Nephron (organoid): ENCODE measurements at regions not wholly inside any gene's neighbourhood (a gene's known extent, or its start where the extent isn't known, plus 50 kb on each side); places are given as distances from the start of the nearest gene placed in this dataset.

Source experiments
- H3K27ac Mint-ChIP-seq, 3 experiments: 2 replicates each; pipeline ENCODE4 v1.8.0; 2020; ENCODE audit warnings: mixed read lengths in 3 of 3, mild to moderate bottlenecking in 2 of 3, moderate library complexity in 1 of 3
- H3K27me3 Mint-ChIP-seq: 2 replicates; pipeline ENCODE4 v1.8.0; 2021; ENCODE audit warnings: low read depth, mild to moderate bottlenecking, moderate library complexity, mixed read lengths
- H3K36me3 Mint-ChIP-seq: 2 replicates; pipeline ENCODE4 v1.8.0; 2020; ENCODE audit warnings: low read depth, mixed read lengths
- H3K4me1 Mint-ChIP-seq: 2 replicates; pipeline ENCODE4 v1.8.0; 2020; ENCODE audit warnings: mixed read lengths
- H3K4me3 Mint-ChIP-seq, 3 experiments: 2 replicates each; pipeline ENCODE4 v1.8.0; 2020; ENCODE audit warnings: mild to moderate bottlenecking in 3 of 3, mixed read lengths in 3 of 3, moderate library complexity in 2 of 3
- H3K9me3 Mint-ChIP-seq: 2 replicates; pipeline ENCODE4 v1.8.0; 2020; ENCODE audit warnings: mixed read lengths
- TF ChIP-seq, protein P1 (sequence below), 3 experiments: fragments of 200-600 bp; sonication (generic); IDR thresholded peaks; one replicate each; pipeline ENCODE4 v1.5.0; 2021; ENCODE audit warnings: antibody characterized with exemption in 3 of 3; ENCODE audit not compliant: unreplicated experiment in 3 of 3

DNA sequence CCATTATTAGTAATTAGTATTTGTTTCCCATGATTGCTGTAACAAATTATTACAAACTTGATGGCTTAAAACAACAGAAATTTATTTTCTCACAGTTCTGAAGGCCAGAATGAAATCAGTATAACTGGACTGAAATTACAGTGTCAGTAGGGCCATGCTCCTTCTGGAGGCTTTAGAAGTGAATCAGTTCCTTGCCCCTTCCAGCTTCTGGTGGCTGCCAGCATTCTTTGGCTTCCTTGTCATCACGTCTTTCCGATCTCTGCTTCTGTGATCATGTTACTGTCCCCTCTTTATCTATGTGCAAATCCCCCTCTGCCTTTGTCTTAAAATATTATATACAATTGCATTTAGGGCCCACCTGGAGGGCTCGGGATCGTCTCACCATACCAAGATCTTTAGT is 92.0 kb downstream of the FOXB1 start:
- Mint-ChIP-seq H3K9me3 (peaks cover 14% of the 10 kb centered on the region), H3K4me1 (no peaks in the 10 kb centered on the region), H3K36me3 (no peaks in the 10 kb centered on the region), H3K27me3 (peaks cover 33% of the 10 kb centered on the region), H3K27ac (no peak overlapping the region), H3K4me3 (no peak overlapping the region)
- TF ChIP-seq, protein P1, sequence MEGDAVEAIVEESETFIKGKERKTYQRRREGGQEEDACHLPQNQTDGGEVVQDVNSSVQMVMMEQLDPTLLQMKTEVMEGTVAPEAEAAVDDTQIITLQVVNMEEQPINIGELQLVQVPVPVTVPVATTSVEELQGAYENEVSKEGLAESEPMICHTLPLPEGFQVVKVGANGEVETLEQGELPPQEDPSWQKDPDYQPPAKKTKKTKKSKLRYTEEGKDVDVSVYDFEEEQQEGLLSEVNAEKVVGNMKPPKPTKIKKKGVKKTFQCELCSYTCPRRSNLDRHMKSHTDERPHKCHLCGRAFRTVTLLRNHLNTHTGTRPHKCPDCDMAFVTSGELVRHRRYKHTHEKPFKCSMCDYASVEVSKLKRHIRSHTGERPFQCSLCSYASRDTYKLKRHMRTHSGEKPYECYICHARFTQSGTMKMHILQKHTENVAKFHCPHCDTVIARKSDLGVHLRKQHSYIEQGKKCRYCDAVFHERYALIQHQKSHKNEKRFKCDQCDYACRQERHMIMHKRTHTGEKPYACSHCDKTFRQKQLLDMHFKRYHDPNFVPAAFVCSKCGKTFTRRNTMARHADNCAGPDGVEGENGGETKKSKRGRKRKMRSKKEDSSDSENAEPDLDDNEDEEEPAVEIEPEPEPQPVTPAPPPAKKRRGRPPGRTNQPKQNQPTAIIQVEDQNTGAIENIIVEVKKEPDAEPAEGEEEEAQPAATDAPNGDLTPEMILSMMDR (IDR thresholded peaks at IDR 0.05; ENCODE audit: unreplicated experiment in 3 of 3): no peak

DNA sequence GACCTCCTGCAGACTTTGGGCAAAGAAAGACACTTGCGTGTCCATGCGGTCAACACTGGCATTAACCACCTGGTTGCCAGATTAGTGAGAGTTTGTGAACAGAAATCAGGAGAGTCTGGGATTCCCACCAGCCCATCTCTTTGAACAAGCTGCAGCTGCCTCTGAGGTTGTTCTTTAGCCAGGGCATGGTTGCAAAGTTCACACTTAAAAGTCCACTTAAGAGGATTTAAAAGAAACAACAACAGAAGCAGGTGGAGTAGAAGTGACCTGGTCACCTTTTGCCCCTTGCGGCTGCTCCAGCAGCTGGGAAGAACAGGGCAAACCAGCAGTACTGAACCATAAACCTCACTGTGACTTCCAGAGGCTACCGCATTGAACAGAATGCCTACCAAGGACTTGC is 97.3 kb downstream of the FOXB1 start:
- H3K9me3 Mint-ChIP-seq: peaks cover 11% of the 10 kb centered on the region
- TF ChIP-seq, protein P1 (IDR thresholded peaks at IDR 0.05; ENCODE audit: unreplicated experiment in 3 of 3): no peak
- H3K4me1 Mint-ChIP-seq: no peaks in the 10 kb centered on the region
- peaks cover 13% of the 10 kb centered on the region for H3K27me3 Mint-ChIP-seq
- H3K36me3 Mint-ChIP-seq: no peaks in the 10 kb centered on the region
- H3K27ac Mint-ChIP-seq: no peak overlapping the region
- no peak overlapping the region for H3K4me3 Mint-ChIP-seq

DNA sequence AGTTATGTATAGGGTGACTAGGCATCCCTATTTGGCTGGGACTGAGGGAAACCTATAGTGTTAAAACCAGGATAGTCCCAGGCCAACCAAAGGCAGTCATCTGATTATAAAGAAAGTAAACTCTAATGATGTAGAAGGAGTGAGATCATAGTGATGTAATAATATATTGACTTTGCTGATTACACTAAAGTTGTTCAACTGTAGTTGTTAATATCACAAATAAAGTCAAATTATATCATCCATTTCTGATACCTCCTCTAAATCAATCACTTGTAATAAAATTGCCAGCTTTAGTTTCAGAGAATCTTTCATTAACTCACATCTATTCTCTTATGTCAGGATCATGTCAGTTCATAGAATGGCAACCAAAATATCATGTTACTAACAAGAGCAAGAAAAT is 98.6 kb downstream of the FOXB1 start:
- H3K36me3 Mint-ChIP-seq: no peaks in the 10 kb centered on the region
- no peaks in the 10 kb centered on the region for H3K4me1 Mint-ChIP-seq
- TF ChIP-seq, protein P1 (IDR thresholded peaks at IDR 0.05; ENCODE audit: unreplicated experiment in 3 of 3): no peak
- no peak overlapping the region for H3K27ac Mint-ChIP-seq
- no peak overlapping the region for H3K4me3 Mint-ChIP-seq
- H3K27me3 Mint-ChIP-seq: peaks cover 5% of the 10 kb centered on the region
- H3K9me3 Mint-ChIP-seq: peaks cover 7% of the 10 kb centered on the region

DNA sequence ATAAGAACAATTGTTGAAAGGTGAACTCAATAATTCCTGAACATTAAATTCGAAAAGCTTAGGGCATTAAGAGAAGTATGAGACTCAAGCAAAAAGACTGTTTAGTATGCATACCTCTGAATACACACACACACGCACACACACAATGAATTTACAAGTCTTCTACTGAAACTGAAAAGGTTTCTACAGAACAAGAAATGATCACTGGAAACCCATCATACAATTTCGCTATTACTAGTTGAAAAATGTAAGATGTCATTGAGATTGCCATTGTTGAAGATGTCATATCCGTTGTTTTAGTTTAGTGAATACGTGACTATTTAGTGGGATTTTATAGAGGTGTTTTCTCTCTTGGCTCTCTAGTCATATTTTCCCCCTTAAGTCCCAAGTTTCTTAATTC is 106.8 kb downstream of the FOXB1 start:
- TF ChIP-seq, protein P1 (IDR thresholded peaks at IDR 0.05; ENCODE audit: unreplicated experiment in 3 of 3): no peak
- Mint-ChIP-seq H3K4me1 (peaks cover 6% of the 10 kb centered on the region), H3K27me3 (peaks cover 9% of the 10 kb centered on the region), H3K36me3 (no peaks in the 10 kb centered on the region), H3K4me3 (no peak overlapping the region), H3K27ac (no peak overlapping the region), H3K9me3 (peaks cover 3% of the 10 kb centered on the region)

DNA sequence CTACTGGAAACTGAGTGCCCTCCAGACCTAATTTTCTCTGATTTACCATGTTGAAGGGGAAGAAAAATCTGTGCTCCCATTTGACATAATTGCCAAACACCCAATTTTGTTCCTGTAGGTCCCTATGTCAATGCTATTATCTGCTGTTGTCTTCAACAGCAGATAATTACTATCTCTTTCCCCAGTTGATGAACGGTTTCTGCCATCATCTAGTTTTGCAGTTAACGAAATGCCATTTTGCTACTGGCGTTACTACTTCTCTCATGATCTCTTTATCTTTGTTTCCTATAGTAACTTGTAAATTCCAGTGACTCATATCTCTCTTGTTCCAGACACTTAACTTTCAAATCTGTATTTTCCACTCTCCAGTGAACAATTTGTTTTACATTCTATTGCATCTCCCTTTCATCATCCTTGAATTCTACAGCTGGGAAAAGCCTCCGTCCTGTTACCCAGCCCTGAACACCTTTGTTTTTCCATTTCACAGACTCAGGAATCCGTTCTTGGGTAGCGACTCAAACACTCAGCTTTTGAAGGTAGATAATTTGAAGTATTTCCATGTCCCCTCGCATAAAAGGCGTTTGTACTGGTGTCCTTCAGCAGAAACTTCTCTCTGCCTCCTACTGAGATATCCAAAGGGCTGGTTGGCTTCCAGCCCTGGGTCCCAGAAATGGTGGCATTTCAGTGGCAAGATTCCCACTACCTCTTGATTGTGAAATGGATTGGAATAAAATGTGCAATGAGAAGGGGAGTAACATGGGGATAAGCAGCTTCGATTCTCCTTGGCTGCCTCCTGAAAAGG is 111.7 kb downstream of the FOXB1 start:
- TF ChIP-seq, protein P1 (IDR thresholded peaks at IDR 0.05; ENCODE audit: unreplicated experiment in 3 of 3): no peak
- no peak overlapping the region for H3K4me3 Mint-ChIP-seq
- peaks cover 24% of the 10 kb centered on the region for H3K4me1 Mint-ChIP-seq
- peaks cover 40% of the 10 kb centered on the region for H3K27me3 Mint-ChIP-seq
- H3K27ac Mint-ChIP-seq: no peak overlapping the region
- H3K36me3 Mint-ChIP-seq: no peaks in the 10 kb centered on the region
- H3K9me3 Mint-ChIP-seq: no peaks in the 10 kb centered on the region
